ENCODE measurements at regions not wholly inside any gene's neighbourhood (a gene's known extent, or its start where the extent isn't known, plus 50 kb on each side); places are given as distances from the start of the nearest gene placed in this dataset.
A peak's percentile ranks its signal among the peaks of the same experiment; 100 is the strongest.

DNA sequence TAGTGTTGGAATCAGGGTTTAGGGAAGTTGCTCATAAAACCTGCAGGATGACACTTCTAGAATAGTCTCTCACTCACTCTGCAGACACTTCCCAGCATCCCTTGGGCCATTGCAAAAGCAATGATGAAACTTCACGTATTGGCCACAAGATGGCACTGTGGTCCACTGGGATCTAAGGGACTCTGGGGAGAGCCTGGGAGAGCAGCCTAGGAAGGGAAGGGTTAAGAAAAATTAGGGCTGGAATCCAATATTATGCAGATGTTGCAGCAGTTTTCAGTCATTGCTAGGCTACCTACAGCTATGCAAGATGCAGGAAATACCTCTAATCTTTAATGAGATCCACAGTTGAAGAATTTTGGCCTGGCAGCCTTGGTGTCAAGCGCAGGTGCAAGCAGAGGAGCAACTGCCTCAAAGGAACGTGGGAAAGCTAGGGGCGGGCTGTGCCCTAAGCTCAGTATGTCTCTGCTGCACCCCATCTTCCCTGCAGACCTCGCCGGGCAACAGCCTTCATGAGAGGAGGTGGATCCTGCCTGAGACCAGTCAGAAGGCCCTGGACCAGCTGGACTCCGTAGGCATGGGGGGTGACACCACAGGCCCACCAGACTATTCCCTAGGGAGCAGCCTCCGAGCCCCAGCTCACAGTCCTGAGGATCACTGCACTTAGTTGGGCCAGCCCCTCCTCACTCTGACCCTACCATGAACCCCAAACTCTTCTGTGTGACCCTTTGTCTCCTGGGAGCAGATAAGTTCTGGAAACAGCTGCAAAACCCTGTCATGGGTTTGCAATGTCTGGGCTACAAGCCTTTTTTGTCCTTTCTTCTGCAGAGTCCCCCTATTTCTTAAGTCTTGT, 127.9 kb upstream of the PRSS58 start:
- DNase-seq = peak; percentile 5

DNA sequence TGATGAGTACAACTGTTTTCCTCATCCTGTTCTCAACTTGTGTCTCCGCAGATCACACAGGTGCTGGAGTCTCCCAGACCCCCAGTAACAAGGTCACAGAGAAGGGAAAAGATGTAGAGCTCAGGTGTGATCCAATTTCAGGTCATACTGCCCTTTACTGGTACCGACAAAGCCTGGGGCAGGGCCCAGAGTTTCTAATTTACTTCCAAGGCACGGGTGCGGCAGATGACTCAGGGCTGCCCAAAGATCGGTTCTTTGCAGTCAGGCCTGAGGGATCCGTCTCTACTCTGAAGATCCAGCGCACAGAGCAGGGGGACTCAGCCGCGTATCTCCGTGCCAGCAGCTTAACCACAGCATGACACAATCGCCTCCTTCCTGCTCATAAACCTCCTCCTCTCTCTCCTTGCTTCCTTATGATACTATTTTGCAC, 126.7 kb upstream of the PRSS58 start:
- DNase-seq = no peak

DNA sequence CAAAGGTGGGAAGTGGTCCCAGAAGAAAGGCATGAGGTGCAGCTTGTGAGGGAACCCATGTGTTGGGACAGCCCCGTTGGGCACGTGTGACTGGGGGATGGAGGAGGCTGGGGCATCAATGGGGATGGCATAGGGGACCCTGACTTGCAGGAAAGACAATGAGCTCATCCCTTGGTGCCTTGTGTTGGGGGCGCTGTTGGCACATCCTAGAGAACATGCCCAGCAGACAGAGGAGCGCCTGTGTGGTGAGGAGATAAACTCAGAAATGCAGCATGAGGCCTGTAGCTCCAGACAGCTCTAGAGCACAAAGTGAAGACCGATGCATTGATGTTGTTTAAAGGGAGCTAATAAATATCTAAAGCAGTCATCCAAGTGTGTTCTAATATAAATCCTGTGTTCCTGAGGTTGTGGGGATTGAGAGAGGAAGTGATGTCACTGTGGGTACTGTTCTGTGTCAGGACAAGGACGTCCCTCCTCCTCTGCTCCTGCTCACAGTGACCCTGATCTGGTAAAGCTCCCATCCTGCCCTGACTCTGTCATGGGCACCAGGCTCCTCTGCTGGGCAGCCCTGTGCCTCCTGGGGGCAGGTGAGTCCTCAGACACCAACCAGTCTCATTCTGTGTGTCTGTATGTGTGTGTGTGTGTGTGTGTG, 126.1 kb upstream of the PRSS58 start:
- no peak for DNase-seq

DNA sequence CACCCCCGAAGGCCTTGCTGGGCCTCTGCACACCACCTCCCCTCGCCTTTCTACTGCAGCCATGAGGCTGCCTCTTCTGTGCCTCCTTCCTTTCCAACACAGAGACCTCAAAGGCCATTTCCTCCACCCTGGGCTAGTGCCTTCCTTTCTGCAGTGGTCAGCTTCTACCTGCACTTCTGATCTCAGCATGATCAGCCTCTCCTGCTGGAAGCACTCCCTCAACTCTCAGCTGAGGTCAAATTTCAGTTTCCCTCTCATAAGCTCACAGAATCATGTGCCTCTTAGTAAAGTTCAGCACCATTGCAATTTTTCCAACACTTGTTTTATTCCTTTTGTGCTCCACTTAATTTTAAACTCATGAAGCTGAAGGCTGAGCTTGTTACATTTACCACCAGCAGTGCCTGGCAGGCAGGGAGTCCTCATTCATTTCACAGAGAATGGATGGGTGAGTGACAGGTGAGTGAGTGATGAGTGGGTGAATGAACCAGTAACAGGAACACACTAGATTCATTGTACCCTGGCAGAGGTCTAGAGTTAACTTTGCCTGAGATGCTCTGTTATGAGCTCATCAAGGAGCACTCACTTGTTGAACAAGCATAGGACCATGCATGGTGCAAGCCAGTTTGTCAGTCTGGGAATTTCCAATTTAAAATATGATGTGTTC, 124.0 kb upstream of the PRSS58 start:
- DNase-seq = no peak

DNA sequence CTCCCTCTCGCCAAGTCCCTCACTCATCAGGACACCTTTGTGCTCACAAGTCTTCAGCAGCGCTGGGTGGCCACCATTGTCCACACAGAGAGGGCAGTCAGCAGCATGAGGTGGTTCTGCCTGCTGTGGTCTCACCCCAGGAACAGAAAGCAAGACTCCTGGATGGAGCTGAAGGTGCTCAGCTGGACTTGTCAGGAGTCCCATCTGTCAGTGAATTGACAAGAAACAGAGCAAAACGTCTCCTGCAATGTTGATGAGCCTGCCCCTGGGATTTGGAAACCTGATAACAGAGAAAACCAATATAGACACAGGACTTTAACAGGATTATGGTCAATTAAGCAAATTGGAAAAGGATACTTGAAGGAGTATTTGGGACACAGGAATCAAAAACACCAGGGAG, 122.2 kb upstream of the PRSS58 start:
- no peak for DNase-seq

DNA sequence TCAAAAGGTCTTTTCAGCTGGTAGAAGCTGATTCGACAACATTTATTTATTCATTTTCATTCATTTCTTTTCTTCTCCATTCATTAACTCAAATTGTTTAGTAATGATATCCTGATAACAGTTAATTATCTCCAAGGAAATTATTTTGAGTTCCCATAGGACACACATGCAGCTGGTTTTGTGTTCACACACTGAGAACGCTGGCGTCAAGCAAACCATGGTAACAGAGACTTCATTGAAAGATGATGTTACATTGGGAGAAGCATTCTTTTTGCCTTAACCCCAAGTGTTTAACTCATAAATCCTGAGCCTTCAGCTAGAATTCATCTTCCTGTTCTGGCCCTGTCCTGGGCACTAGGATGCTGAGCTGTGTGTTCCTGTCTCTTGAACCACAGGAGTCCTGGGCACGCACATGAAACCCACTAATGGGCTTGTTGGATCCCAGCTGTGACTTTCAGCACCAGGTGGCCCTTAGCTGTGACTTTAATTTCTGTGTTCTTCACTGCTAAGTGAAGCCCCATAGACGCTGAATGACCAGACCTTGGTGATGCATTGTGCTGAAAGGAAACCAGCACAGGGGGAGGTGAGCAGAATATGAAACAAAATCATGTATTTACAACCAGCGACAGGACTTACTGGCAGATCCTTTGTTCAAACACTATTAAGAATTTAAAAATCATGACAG, 121.5 kb upstream of the PRSS58 start:
- DNase-seq = peak; percentile 3

DNA sequence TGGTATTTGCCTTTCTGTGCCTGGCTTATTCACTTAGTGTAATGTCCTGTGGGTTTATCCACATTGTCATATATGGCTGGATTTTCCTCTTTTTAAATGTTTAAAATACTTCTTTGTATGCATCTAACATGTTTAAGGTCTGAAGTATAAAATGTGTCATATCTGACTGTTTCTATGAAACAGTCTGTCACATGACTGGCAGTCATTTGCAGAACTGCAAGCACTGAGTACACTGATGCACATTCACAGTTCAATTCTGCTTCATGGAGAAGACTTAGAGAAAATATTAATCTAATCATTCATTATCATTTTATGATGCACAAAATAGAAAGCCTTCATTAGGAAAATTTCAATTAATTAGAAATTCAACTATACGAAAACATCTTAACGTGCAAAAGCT, 119.7 kb upstream of the PRSS58 start:
- no peak for DNase-seq

DNA sequence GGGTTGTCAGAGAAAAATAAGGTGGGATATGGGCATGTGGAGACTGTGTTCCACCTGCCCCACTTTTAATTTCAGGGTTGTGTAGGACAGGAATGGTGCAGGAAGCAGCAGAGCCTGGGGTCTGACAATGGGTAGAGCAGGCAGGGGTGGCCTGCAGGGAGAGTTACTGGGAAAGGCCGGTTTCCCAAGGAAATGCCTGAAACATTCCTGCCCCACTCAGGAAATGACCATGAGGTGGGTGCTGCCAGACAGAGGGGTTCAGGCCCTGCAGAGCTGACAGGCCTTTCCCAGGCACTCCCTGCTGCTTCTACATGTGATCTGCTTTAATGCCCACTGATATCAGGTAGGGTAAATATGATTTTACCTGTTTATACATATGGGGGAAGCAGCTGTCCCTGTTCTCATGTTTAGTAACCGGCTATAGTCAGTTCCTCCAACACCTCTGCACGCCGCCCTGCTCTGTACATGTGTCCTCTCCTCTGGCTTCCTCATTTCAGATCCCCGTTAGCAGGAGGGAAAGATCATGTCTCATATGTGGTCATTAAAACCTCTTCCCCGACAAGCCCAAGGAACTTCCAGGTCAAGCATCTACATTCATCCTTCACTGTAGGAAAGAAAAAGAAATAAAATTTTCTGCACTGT, 118.6 kb upstream of the PRSS58 start:
- DNase-seq = no peak

DNA sequence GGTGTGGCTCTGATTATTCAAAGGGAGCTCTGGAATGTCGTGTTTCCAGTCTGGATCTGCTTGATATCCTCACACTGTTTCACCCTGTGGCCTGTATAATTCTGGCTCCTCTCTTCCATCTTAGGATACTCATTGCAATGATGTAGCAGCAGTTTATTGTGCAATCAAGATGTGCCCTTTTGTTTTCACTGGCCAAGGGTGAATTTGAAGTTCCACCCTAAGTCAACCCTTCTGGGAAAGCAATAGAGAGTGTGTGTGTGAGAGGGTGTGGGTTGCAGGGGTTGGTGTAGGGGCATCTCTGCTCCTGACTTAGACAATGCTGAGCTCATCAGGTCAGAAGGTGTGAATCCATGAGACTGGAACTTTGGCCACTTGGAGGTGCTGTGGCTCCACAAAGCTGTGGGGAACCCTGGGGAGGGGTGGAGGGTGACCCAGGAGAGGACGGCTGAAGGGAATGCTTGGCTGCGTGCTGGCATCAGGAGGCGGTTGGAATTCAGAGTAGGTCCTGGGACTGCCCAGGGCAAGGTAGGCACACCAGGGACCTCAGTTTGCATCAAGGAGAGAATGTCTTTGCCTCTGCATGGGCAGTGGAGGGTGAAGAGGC, 118.0 kb upstream of the PRSS58 start:
- no peak for DNase-seq

DNA sequence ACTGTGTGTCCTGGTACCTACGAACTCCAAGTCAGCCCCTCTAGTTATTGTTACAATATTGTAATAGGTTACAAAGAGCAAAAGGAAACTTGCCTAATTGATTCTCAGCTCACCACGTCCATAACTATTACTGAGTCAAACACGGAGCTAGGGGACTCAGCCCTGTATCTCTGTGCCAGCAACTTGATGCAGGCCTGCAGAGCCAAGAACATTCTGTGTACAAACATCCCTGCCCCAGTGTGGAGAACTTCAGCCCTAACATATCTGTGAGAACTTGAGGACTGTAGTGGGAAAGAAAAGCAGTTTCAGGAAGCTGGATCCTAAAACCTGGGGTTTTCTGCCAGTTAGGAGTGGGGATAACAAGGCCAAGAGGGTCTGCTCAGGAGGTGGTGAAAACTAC, 114.9 kb upstream of the PRSS58 start:
- DNase-seq = no peak

DNA sequence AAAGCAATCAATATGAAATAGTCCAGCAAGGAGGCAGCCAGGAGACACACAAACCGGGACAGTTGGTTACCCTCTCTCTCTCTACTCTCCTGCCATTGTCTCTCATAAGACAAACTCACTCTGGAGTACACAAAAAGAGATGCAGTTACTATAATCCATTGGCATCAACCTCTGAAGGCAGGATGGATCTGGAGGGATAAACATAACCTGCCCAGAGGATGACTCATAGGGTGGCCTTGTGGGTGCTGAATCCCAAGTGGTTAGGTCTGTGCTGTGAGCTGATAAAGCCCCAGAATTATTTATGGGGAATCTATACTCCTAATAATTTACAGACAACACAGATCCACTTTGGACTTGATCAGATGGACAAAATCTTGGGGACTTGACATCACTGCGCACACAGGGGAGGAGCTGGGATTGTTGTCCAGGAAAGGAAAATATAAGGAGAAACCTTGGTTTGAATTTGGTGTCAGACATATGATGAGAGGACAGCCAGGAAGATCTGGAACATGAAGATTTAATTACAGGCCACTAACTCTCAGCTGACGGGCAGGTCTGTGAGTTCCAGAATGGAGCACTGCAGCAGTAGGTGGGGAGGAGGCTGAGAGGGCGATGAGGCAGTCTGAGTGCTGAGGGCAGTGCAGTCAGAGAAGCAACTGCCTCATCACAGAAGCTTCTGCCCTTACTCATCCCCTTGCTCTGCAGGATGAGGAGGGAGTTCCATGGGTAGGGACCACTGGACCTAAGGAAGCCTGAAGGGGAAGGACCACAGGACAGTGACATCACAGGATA, 113.9 kb upstream of the PRSS58 start:
- DNase-seq = no peak

DNA sequence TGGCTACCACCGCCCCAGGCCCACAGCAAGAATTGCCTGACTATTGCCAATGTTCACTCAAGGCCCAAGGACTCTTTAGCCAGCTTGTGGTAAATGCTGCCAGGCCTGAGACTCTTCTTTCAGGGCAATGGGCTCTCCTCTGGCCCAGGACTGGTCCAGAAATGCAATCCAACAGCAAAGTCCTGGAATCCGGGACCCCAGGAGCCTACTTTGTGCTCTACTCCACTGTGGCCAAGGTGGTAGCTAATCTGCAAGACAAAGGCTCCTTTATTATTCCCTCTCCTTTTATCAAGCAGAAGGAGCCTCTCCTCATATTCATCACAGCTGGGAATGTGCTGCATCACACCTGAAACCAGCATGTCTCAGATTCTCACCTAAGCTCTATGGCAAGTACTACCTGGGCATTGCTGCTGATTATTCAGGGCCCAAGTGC, 107.6 kb upstream of the PRSS58 start:
- no peak for DNase-seq

DNA sequence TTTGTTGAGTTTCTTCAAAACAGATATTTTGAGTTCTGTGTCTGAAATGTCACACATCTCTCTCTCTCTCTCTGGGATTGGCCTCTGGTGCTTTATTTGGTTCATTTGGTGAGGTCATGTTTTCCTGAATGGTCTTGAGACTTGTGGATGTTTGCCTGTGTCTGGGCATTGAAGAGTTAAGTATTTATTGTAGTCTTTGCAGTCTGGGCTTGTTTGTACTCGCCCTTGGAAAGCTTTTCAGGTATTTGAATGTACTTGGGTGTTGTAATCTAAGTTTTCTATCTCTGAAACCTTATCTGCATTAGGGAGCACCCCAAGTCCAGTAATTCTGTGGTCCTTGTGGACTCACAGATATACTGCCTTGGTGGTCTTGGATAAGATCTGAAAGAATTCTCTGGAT, 106.7 kb upstream of the PRSS58 start:
- DNase-seq = no peak

DNA sequence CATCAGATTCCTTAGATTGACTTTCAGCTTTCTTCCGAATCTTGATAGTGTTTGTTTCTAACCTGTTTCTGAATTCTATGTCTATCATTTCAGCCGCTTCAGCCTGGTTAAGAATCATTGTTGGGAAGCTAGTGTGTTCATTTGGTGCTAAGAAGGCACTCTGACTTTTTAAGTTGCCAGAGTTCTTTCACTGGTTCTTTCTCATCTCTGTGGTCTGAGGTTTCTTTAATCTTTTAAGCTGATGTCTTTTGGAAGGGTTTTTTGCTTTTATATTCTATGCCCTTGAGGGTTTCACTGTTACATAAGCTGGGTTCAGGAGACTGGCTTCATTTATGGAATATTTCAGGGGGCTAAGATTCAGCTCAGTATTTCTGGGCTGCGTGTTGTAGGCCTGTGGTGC, 104.5 kb upstream of the PRSS58 start:
- DNase-seq = no peak

DNA sequence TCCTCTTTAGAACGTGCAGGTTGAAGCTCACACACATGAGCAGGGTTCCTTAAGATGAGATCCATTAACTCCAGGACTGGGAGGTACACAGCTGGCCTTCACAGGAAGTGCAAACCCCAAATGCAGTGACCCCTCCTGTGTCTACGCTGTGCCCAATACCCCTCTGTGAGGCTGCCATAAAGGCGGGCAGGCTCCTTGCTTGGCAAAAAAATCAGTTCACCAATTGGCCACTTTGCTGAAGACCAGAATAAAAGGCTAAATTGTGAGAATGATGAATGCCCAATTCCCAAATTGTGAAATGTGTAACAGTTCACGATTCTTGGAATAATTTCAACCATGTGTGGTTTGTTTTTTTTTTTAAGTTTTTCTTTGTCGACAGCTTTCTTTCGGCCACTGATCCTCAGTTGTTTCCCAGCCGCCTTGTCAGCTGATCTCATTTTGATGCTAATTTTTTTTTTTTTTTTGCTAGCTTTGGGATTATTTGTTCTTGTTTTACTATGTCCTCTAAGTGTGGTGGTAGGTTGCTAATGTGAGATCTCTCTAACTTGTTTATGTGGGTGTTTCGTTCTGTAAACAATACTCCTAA, 101.9 kb upstream of the PRSS58 start:
- DNase-seq = no peak

DNA sequence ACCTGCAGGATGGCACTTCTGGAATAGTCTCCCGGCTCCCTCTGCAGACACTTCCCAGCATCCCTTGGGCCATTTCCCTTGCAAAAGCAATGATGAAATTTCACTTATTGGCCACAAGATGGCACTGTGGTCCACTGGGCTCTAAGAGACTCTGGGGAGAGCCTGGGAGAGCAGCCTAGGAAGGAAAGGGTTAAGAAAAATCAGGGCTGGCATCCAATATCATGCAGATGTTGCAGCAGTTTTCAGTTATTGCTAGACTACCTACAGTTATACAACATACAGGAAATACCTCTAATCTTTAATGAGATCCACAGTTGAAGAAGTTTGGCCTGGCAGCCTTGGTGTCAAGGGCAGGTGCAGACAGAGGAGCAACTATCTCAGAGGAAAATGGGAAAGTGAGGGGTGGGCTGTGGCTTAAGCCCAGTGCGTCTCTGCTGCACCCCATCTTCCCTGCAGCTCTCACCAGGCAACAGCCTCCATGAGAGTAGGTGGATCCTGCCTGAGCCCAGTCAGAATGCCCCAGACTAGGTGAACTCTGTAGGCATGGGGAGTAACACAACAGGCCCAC, 100.2 kb upstream of the PRSS58 start:
- DNase-seq = peak; percentile 16

DNA sequence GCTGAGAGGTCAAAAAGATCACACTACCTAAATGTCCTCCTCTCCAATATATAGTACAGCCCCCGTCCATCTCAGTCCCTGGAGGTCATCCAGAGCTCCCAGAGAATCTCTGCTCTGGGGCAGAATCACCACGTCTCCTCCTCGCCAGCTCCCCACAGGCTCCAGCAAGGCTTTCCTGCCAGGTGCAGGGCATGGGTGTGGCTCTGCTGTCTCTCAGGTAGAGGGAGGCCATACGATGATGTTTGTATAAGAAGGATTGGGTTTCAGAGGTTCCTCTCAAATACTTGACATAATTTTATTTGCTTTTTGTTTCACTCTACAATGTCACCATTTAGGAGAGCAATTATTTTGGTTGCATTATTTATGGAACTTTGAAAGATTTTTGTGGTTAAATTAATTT, 98.3 kb upstream of the PRSS58 start:
- peak; percentile 47 for DNase-seq

DNA sequence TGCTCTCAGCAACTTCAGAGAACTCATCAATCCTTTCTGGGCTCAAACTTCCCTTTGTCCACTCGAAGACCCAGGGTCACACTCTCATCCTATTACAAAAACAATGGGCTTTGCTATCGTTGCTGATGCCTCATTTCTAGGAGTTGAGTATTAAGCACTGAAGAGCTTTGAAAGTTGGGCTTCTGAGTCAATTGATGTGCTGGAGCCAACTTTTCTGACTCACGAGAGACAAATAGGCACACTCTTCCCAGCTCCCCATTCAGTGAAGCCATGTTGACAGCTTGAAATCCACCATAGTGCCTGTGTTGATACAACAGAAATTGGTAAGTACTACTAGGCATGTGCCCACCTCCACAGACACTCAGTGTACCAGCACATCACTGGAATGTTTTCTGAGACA, 97.5 kb upstream of the PRSS58 start:
- DNase-seq = no peak

DNA sequence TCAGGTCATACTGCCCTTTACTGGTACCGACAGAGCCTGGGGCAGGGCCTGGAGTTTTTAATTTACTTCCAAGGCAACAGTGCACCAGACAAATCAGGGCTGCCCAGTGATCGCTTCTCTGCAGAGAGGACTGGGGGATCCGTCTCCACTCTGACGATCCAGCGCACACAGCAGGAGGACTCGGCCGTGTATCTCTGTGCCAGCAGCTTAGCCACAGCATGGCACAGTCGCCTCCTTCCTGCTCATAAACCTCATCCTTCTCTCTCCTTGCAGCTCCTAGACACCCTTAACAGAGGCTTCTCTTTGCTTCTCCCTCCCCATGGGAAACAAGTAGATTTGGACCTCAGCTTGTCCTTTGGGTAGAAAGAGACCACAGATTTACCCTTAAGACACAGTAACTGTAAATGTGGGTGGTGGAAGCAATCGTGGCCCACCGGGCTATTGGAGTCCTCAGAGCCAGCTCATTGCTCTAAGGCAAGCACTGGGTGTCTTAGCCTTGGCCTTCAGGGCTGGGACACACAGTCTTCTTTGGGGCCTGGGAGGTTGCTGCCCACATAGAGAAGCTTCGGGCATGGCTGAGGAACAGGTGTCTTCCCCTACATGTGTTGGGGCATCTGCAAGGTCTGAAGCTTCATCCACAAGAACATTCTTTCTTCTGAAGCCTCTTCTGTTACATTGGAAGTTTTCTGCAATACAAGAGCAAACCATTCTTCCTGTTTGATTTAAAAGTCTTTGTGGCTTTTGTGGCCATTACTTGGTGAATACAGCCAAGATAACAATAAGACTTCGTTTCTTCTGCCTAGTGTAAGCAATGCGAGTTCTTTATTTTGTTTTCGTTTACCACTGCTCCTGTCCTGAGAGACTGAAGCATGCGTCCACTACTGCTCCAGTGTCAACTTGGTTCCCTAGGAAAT, 95.5 kb upstream of the PRSS58 start:
- no peak for DNase-seq

DNA sequence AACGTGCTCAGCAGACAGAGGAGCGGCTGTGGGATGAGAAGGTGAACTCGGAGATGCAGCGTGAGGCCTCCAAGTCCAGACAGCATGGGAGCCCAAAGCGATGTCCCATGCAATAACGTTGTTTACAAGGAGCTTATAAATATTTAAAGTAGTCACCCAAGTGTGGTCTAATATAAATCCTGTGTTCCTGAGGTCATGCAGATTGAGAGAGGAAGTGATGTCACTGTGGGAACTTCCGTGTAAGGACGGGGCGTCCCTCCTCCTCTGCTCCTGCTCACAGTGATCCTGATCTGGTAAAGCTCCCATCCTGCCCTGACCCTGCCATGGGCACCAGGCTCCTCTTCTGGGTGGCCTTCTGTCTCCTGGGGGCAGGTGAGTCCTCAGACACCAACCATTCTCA, 94.7 kb upstream of the PRSS58 start:
- DNase-seq = no peak
